Neutrophil (primary cell): ENCODE measurements at regions not wholly inside any gene's neighbourhood (a gene's known extent, or its start where the extent isn't known, plus 50 kb on each side); places are given as distances from the start of the nearest gene placed in this dataset.

ENCODE experiments used
- H3K27ac ChIP-seq: fragments of 200-600 bp; sonication (generic); 2 replicates; pipeline ENCODE4 v1.5.1; 2016; ENCODE audit warnings: mild to moderate bottlenecking, moderate library complexity
- H3K27me3 ChIP-seq: fragments of 200-600 bp; sonication (generic); 2 replicates; pipeline ENCODE4 v1.6.0; 2016; ENCODE audit warnings: mild to moderate bottlenecking
- H3K36me3 ChIP-seq: fragments of 200-600 bp; sonication (generic); 2 replicates; pipeline ENCODE4 v1.5.1; 2017
- H3K4me1 ChIP-seq, 2 experiments: fragments of 200-600 bp in 1 of 2; sonication (generic) in 1 of 2; 1 replicate in 1 of 2; 2 replicates in 1 of 2; pipeline versions ENCODE4 v1.5.1 to v1.6.1; 2013 to 2016; ENCODE audit warnings: low read depth in 1 of 2, low read length in 1 of 2, mild to moderate bottlenecking in 1 of 2, moderate library complexity in 1 of 2; ENCODE audit not compliant: control insufficient read depth in 1 of 2, insufficient read depth in 1 of 2
- H3K4me3 ChIP-seq, 2 experiments: fragments of 200-600 bp in 1 of 2; sonication (generic) in 1 of 2; 1 replicate in 1 of 2; 2 replicates in 1 of 2; pipeline ENCODE4 v1.5.1; 2013 to 2016; ENCODE audit warnings: low read depth in 1 of 2, low read length in 1 of 2, mild to moderate bottlenecking in 1 of 2, moderate library complexity in 1 of 2
- H3K9me3 ChIP-seq: fragments of 200-600 bp; sonication (generic); 2 replicates; pipeline ENCODE4 v1.5.1; 2016
- TF ChIP-seq, protein P1 (sequence below): fragments of 200-600 bp; sonication (generic); IDR thresholded peaks from 2 replicates; pipeline ENCODE4 v1.5.1; 2016; ENCODE audit warnings: antibody characterized with exemption

GRCh38 chr5:165448753-165449152 is 1943.3 kb downstream of the MAT2B start:
- no peak overlapping the region for H3K4me3 ChIP-seq
- no peaks in the 10 kb centered on the region for H3K36me3 ChIP-seq
- H3K27ac ChIP-seq: no peak overlapping the region
- no peaks in the 10 kb centered on the region for H3K27me3 ChIP-seq
- H3K4me1 ChIP-seq: no peaks in the 10 kb centered on the region
- no peaks in the 10 kb centered on the region for H3K9me3 ChIP-seq
- TF ChIP-seq, protein P1, sequence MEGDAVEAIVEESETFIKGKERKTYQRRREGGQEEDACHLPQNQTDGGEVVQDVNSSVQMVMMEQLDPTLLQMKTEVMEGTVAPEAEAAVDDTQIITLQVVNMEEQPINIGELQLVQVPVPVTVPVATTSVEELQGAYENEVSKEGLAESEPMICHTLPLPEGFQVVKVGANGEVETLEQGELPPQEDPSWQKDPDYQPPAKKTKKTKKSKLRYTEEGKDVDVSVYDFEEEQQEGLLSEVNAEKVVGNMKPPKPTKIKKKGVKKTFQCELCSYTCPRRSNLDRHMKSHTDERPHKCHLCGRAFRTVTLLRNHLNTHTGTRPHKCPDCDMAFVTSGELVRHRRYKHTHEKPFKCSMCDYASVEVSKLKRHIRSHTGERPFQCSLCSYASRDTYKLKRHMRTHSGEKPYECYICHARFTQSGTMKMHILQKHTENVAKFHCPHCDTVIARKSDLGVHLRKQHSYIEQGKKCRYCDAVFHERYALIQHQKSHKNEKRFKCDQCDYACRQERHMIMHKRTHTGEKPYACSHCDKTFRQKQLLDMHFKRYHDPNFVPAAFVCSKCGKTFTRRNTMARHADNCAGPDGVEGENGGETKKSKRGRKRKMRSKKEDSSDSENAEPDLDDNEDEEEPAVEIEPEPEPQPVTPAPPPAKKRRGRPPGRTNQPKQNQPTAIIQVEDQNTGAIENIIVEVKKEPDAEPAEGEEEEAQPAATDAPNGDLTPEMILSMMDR: no peak

DNA sequence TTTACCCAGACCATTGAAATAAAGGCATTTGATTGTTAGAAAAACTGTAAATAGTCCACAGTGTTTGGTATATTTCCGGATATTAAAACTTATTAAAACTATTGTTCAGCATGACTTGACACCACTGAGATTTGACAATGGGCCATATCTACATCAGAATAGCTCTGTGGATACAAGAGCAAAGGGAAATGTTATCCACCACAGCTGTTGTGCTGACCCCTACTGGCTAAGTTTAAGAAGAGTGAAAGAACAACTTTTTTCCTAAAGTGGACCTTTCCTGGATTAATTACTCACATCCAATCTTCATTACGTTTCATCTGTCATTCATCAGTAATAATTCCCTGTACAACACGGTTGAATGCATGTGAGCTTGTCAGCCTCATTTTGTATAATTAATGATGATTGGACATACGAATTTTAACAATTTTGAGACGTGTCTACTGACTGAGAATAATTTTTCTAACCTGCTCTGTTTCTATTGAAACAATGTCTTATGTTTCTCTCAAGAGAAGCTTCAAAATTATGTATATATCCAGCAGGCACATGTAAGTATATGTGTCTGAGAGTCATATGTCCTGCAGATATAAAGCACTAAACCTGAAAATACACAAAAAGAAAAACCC is 1952.6 kb downstream of the MAT2B start:
- H3K9me3 ChIP-seq: no peaks in the 10 kb centered on the region
- TF ChIP-seq, protein P1: no peak
- H3K4me3 ChIP-seq: no peak overlapping the region
- no peaks in the 10 kb centered on the region for H3K36me3 ChIP-seq
- peaks cover 0 to 5% of the 10 kb centered on the region in 2 experiments for H3K4me1 ChIP-seq
- H3K27me3 ChIP-seq: no peaks in the 10 kb centered on the region
- H3K27ac ChIP-seq: no peak overlapping the region

DNA sequence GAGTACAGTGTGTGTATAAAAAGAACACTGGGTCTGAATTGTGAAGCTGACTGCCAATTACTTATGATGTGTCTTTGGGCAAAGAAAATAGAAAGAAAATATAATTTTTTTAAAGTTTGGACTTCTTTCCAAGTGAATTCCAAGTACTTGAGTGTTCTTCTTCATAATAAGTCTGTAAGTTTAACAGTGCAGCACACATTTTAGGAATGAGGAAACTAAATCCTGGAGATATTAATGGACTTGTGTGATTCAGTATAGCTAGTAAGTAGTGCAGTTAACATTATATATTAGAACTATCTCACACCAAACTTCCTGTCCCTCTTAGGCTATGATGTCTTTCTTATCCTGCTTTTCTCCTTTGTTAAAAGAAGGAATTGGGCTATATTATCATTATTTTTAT is 1953.8 kb downstream of the MAT2B start:
- TF ChIP-seq, protein P1: no peak
- H3K9me3 ChIP-seq: no peaks in the 10 kb centered on the region
- H3K27ac ChIP-seq: no peak overlapping the region
- no peak overlapping the region for H3K4me3 ChIP-seq
- no peaks in the 10 kb centered on the region for H3K36me3 ChIP-seq
- no peaks in the 10 kb centered on the region for H3K27me3 ChIP-seq
- H3K4me1 ChIP-seq: peaks cover 0 to 5% of the 10 kb centered on the region in 2 experiments

- H3K27me3 ChIP-seq: no peaks in the 10 kb centered on the region
- no peaks in the 10 kb centered on the region for H3K36me3 ChIP-seq
- no peaks in the 10 kb centered on the region for H3K9me3 ChIP-seq
- no peak overlapping the region for H3K4me3 ChIP-seq
- peaks cover 0 to 5% of the 10 kb centered on the region in 2 experiments for H3K4me1 ChIP-seq
- no peak overlapping the region for H3K27ac ChIP-seq
- TF ChIP-seq, protein P1: no peak
Measured at GRCh38 chr5:165460911-165461310, 1955.5 kb downstream of the MAT2B start.

DNA sequence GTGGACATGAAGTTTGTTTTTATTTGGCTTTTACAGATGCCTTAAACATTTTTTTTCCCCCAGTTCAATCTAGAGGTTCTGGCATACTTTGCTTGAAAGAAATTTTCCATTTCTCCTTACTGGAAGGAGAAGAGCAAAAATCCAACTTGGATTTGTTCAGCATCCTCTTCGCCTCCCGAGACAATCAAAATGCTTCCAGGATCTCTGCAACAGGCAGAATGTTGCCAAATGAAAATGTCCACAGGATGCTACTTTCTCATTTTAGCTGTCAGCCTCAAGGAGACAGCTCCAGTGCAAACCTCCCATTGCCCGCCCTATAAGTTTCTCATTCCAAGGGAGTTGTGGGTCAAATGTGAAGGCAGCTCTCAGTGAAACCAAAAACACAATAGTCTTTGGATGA is 1972.1 kb downstream of the MAT2B start:
- no peak overlapping the region for H3K27ac ChIP-seq
- TF ChIP-seq, protein P1: no peak
- no peaks in the 10 kb centered on the region for H3K36me3 ChIP-seq
- no peak overlapping the region for H3K4me3 ChIP-seq
- no peaks in the 10 kb centered on the region for H3K4me1 ChIP-seq
- no peaks in the 10 kb centered on the region for H3K9me3 ChIP-seq
- no peaks in the 10 kb centered on the region for H3K27me3 ChIP-seq
